ENCODE measurements at regions not wholly inside any gene's neighbourhood (a gene's known extent, or its start where the extent isn't known, plus 50 kb on each side); places are given as distances from the start of the nearest gene placed in this dataset.

GRCh38 chr6:84459401-84459800 lies 232.0 kb upstream of the CEP162 start:
- DNase-seq, result no peak

- no peak for DNase-seq
These were observed 230.8 kb upstream of the CEP162 start for GRCh38 chr6:84458271-84458670.

GRCh38 chr6:84457276-84457675 lies 229.8 kb upstream of the CEP162 start:
- no peak for DNase-seq

GRCh38 chr6:84456803-84457202 lies 229.4 kb upstream of the CEP162 start:
- no peak for DNase-seq

- DNase-seq, result no peak
These were observed 228.1 kb upstream of the CEP162 start for GRCh38 chr6:84455511-84456029.

- no peak for DNase-seq
These were observed 226.1 kb upstream of the CEP162 start for GRCh38 chr6:84453499-84453898.

- DNase-seq, result no peak
These were observed 222.6 kb upstream of the CEP162 start for GRCh38 chr6:84450018-84450417.

GRCh38 chr6:84449220-84449619 lies 221.8 kb upstream of the CEP162 start:
- DNase-seq, result no peak

- no peak for DNase-seq
These were observed 220.9 kb upstream of the CEP162 start for GRCh38 chr6:84448331-84448730.

- no peak for DNase-seq
These were observed 220.2 kb upstream of the CEP162 start for GRCh38 chr6:84447651-84448050.

GRCh38 chr6:84445068-84445467 lies 217.6 kb upstream of the CEP162 start:
- no peak for DNase-seq

- DNase-seq, result no peak
These were observed 214.8 kb upstream of the CEP162 start for GRCh38 chr6:84442208-84442607.

GRCh38 chr6:84441456-84441855 lies 214.0 kb upstream of the CEP162 start:
- no peak for DNase-seq

GRCh38 chr6:84434550-84434949 lies 207.1 kb upstream of the CEP162 start:
- DNase-seq, result no peak

- DNase-seq, result no peak
These were observed 205.2 kb upstream of the CEP162 start for GRCh38 chr6:84432619-84433018.

GRCh38 chr6:84428300-84428907 lies 201.0 kb upstream of the CEP162 start:
- peak; percentile 47 for DNase-seq

- no peak for DNase-seq
These were observed 198.7 kb upstream of the CEP162 start for GRCh38 chr6:84425971-84426705.

- no peak for DNase-seq
These were observed 197.5 kb upstream of the CEP162 start for GRCh38 chr6:84424956-84425355.

GRCh38 chr6:84422380-84422968 lies 195.0 kb upstream of the CEP162 start:
- DNase-seq, result peak; percentile 49

GRCh38 chr6:84421031-84421430 lies 193.6 kb upstream of the CEP162 start:
- DNase-seq, result no peak

- no peak for DNase-seq
These were observed 189.8 kb upstream of the CEP162 start for GRCh38 chr6:84417260-84417659.

- DNase-seq, result no peak
These were observed 188.7 kb upstream of the CEP162 start for GRCh38 chr6:84416043-84416657.

GRCh38 chr6:84415517-84415916 lies 188.1 kb upstream of the CEP162 start:
- no peak for DNase-seq

- DNase-seq, result no peak
These were observed 187.6 kb upstream of the CEP162 start for GRCh38 chr6:84415068-84415467.
